NCI-H446 (cell line): ENCODE measurements at regions not wholly inside any gene's neighbourhood (a gene's known extent, or its start where the extent isn't known, plus 50 kb on each side); places are given as distances from the start of the nearest gene placed in this dataset.
"Not testable (repeated sequence)": the region's sequence is repeated elsewhere in the genome, so short reads cannot be mapped to it uniquely, and the experiment has no call there.

Experiments used
- DNase-seq, 2 experiments: peaks; one replicate each; lab custom pipeline; 2025; lab: John Stamatoyannopoulos, UW

- no peak for DNase-seq
Observed at GRCh38 chr3:182508919-182509711, 284.2 kb upstream of the ATP11B start.

- no peak for DNase-seq
Observed at GRCh38 chr3:182509844-182510460, 283.4 kb upstream of the ATP11B start.

- DNase-seq, result no peak
Observed at GRCh38 chr3:182514236-182514964, 278.9 kb upstream of the ATP11B start.

- DNase-seq, result no peak
Observed at GRCh38 chr3:182516597-182517336, 276.5 kb upstream of the ATP11B start.

- DNase-seq, result no peak
Observed at GRCh38 chr3:182519569-182519968, 273.7 kb upstream of the ATP11B start.

GRCh38 chr3:182521339-182521738, 272.0 kb upstream of the ATP11B start:
- DNase-seq, result no peak

- not testable (repeated sequence) for DNase-seq
Observed at GRCh38 chr3:182523424-182523823, 269.9 kb upstream of the ATP11B start.

- no peak for DNase-seq
Observed at GRCh38 chr3:182523836-182524235, 269.5 kb upstream of the ATP11B start.

- no peak for DNase-seq
Observed at GRCh38 chr3:182524711-182525401, 268.4 kb upstream of the ATP11B start.

- DNase-seq, result no peak
Observed at GRCh38 chr3:182525766-182526374, 267.4 kb upstream of the ATP11B start.

GRCh38 chr3:182527745-182528144, 265.6 kb upstream of the ATP11B start:
- no peak for DNase-seq

- no peak for DNase-seq
Observed at GRCh38 chr3:182530316-182530715, 263.0 kb upstream of the ATP11B start.

GRCh38 chr3:182533394-182533793, 259.9 kb upstream of the ATP11B start:
- DNase-seq, result peak in 1 of 2 experiments; percentile 15

GRCh38 chr3:182544542-182544941, 248.8 kb upstream of the ATP11B start:
- DNase-seq, result no peak

GRCh38 chr3:182562274-182562673, 231.0 kb upstream of the ATP11B start:
- no peak for DNase-seq

GRCh38 chr3:182565916-182566796, 227.1 kb upstream of the ATP11B start:
- DNase-seq, result no peak

- DNase-seq, result peak; percentile 19 to 23
Observed at GRCh38 chr3:182567700-182568099, 225.6 kb upstream of the ATP11B start.

GRCh38 chr3:182568261-182568660, 225.0 kb upstream of the ATP11B start:
- peak; percentile 22 to 59 for DNase-seq

- DNase-seq, result peak; percentile 53 to 86
Observed at GRCh38 chr3:182568876-182569275, 224.4 kb upstream of the ATP11B start.

- DNase-seq, result no peak
Observed at GRCh38 chr3:182570946-182571594, 222.2 kb upstream of the ATP11B start.
